OCI-M2 (cell line): ENCODE measurements at regions not wholly inside any gene's neighbourhood (a gene's known extent, or its start where the extent isn't known, plus 50 kb on each side); places are given as distances from the start of the nearest gene placed in this dataset.
"Not testable (repeated sequence)": the region's sequence is repeated elsewhere in the genome, so short reads cannot be mapped to it uniquely, and the experiment has no call there.

Experiments used
- DNase-seq: peaks from one replicate; lab custom pipeline; 2025; ENCODE audit not compliant: unreplicated experiment; lab: John Stamatoyannopoulos, UW

- DNase-seq = no peak
Observed at GRCh38 chr7:125857606-125858005, 928.0 kb upstream of the POT1 start.

DNA sequence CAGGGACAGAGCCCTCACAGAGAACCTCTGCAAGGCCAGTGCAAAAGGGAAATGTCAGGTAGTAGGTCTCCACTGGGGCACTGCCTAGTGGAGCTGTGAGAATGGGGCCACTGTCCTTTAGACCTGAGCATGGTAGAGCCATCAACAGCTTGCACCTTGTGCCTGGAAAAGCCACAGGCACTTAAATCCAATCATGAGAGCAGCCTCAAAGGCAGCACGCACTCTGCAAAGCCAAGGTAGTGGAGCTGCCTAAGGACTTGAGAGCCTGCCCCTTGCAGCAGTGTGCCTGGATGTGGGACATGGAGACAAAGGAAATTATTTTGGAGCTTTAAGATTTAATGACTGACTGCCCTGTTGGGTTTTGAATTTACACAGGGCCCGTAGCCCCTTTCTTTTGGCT is 918.5 kb upstream of the POT1 start:
- no peak for DNase-seq

DNA sequence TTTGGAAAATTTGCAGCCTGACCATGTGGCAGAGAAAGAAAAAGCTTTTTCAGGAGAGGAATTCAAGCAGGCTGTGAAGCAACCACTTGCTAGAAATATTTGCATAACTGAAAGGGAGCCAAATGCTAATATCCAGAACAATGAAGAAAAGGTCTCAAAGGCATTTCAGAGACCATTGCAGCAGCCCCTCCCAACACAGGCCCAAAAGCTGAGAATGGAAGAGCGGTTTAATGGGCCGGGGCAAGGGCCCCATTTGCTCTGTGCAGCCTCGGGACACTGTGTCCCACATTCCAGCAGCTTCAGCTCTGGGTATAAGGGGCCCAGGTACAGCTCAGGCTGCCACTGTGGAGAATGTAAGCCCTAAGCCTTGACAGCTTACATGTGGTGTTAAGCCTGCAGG is 918.1 kb upstream of the POT1 start:
- no peak for DNase-seq

DNA sequence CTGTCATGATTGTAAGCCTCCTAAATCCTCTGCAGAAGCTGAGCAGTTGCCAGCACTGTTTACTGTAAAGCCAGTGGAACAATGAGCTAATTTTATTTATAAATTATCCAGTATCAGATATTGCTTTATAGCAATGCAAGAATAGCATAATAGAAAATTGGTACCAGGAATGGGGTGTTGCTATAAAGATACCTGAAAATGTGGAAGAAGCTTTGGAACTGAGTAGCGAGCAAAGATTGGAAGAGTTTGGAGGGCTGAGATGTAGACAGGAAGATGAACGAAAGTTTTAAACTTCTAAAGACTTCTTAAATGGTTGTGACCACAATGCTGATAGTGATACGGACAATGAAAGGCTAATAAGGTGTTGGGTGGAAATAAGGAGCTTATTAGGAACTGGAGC is 917.4 kb upstream of the POT1 start:
- no peak for DNase-seq

GRCh38 chr7:125845686-125846085 is 916.1 kb upstream of the POT1 start:
- no peak for DNase-seq

GRCh38 chr7:125834421-125834820 is 904.8 kb upstream of the POT1 start:
- no peak for DNase-seq

DNA sequence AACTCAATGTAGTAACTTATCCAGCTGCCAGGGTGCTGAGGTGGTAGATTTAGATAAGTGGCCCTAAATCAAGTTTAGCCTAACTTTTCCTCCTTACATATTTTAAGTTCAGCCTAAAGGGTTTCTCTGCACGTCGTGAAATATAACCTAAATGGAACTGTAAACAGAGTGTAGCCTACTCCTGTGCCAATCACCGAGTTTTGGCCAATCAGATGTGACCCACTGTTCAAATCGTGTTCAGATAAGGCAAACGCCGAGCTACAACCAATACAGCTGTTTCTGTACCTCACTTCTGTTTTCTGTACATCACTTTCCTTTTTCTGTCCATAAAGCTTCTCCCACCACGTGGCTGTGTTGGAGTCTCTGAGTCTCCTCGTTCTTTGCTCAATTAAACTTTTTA is 904.2 kb upstream of the POT1 start:
- DNase-seq = no peak

GRCh38 chr7:125830743-125831142 is 901.1 kb upstream of the POT1 start:
- DNase-seq = no peak

- DNase-seq = no peak
Observed at GRCh38 chr7:125828153-125828700, 898.6 kb upstream of the POT1 start.

DNA sequence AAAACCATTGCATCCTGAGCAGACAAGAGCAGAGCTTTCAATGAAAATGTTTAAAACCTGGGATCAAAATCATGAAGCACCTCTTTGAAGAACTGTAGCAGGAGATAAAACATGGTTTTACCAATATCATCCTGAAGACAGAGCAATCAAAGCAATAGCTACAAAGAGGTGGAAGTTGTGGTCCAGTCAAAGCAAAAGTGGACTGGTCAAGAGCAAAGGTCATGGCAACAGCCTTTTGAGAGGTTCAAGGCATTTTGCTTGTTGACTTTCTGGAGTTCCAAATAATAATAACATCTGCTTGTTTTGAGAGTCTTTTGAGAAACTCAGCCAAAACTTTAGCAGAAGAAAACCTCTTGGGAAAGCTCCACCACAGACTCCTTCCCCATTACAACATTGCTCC is 893.9 kb upstream of the POT1 start:
- DNase-seq = no peak

DNA sequence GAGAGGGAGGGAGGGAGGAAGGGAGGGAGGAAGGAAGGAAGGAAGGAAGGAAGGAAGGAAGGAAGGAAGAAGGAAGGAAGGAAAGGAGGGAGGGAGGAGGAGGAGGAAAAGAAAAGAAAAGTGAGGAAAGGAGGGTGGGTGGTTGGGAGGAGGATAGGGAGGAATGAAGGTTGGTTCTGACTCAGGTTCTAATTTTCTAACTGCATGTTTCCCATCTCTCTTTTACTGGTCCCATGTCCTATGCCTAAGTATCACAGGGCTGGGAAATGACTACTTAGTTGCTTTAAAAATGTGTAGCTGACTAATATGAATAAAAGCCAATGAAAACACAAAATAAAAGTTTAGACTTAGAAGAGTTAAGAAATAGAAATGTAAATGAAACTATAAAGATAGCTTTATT is 890.9 kb upstream of the POT1 start:
- no peak for DNase-seq

DNA sequence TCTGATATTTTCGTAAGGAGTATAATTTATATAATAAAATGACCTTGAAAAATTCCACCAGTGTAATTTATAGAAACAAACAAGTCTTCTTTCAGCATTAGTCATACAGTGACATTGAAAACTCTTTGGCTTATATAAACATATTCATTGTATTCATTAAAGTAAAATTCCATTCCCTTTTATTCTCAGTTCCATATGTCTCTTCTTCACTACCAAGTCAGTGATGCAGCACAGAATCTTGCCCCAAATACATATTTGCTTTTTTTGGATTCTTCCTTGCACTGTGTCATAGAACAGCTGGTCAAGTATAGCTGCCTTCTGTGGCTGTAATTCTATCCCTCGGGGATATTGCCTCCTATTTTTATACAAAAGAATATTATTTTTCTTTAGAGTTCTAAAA is 884.5 kb upstream of the POT1 start:
- no peak for DNase-seq

GRCh38 chr7:125806491-125806890 is 876.9 kb upstream of the POT1 start:
- DNase-seq = not testable (repeated sequence)

- DNase-seq = no peak
Observed at GRCh38 chr7:125804273-125804672, 874.6 kb upstream of the POT1 start.

GRCh38 chr7:125780153-125780552 is 850.5 kb upstream of the POT1 start:
- no peak for DNase-seq

DNA sequence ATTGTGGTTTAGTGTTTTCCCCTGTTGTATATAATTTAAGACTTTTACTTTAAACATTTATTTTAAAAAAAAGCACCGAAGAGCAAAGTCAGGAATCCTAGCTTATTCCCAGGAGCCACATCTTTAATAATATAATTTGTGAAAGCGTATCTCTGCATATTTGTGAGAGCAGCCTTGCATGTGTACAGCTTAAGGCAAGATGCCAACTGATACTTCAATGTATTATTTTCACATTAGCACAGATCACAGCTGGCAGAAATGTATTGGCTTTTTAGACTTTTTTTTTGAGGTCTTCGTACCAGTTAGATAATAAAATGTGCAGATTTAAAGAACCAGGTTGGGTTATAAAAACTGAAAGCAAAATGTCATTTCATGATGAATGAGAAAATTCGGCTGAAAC is 845.7 kb upstream of the POT1 start:
- DNase-seq = no peak

DNA sequence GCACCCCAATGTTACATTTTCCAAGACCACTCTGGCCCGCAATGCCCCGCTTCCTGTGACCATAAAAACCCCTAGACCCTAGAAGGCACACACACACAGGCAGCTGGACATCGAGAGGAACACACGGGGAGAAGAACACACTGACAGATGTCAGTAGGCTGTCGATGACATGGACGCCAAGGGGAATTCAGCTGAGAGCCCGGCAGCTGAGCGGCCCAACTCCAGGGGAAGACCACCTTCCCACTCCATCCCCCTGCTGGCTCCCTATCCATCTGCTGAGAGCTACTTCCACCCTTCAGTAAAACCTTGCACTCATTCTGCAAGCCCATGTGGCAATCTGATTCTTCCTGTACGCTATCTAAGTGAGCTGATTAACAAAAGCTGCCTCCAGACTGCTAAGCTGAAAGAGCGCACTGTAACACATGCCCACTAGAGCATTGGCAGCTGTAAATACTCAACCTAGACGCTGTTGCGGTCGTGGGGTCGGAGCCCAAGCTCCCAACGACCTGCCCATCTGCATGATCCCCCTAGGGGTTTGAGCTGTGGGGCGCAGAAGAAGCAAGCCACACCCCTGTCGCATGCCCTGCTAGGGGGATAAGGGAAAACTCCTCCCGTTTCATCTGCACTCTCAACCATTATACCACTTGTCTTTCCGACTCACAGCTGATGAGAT is 843.6 kb upstream of the POT1 start:
- no peak for DNase-seq

DNA sequence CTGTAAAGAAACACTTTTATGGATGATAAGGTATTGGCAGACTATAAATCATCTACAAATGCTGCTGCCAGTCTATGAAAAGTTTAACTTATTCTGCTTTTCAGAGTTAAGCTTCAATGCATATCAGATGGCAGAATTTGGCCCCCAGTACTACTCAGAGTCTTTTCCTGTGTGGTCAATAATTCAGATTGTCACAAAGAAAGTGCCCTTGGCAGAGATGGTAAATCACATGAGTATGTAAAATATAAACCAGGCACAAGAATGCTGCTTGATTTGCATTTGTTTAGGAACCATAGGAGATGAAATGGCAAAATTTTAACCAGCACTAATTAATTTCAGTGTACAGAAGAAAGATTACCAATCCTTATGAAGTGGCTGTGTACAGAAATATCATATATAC is 818.3 kb upstream of the POT1 start:
- DNase-seq = no peak

DNA sequence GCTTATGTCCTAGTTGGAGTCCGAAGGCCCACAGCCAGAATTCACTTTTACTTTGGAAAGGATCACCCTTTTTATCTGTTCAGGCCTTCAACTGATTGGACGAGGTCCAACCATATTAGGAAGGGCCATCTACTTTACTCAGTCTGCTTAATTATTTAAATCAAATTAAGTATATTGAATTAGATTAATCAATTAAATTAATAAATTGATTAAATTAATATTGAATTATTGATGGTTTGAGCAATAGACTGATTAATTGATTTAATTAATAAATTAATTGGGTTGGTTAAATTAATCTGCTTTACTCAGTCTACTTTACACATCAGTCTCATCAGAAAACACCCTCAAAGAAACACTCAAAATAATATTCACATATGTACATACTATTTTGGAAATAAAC is 816.9 kb upstream of the POT1 start:
- DNase-seq = no peak

GRCh38 chr7:125727215-125727614 is 797.6 kb upstream of the POT1 start:
- DNase-seq = no peak

DNA sequence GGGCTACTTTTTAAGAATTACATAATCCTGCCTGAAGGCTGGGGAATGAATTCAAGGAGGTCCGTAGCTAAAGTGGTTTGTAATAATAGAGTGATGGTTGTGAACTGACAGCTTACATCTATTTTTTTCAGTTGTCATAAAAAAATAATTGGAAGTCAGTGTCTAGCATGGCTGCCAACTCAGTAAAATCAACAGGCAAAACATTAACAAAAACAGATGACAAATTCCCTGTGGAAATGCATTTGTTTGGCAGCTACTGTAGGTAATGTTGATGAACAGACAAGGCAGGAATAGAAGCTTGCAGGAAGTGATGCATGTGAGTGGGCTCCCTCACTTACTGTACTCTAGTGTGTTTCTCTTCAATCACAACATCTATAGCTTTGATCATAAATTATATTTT is 766.0 kb upstream of the POT1 start:
- DNase-seq = no peak

DNA sequence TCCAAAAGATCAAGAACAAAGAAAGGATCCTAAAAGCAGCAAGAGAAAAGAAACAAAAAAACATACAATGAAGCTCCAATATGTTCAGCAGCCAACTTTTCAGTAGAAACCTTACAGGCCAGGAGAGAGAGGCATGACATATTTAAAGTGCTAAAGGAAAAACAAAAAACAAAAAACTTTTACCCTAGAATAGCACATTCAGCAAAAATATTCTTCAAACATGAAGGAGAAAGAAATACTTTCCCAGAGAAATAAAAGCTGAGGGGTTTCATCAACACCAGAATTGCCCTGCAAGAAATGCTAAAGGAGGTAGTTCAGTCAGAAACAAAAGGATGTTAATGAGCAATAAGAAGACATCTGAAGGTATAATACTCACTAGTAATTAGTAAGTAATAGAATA is 753.5 kb upstream of the POT1 start:
- no peak for DNase-seq

- no peak for DNase-seq
Observed at GRCh38 chr7:125681508-125681907, 751.9 kb upstream of the POT1 start.
